Neural progenitor cell (in vitro differentiated cells): ENCODE measurements at regions not wholly inside any gene's neighbourhood (a gene's known extent, or its start where the extent isn't known, plus 50 kb on each side); places are given as distances from the start of the nearest gene placed in this dataset.

Source experiments
- DNase-seq: peaks from one replicate; pipeline ENCODE4 v3.0.0-alpha.2; 2016; ENCODE audit warnings: low spot score
- H2AFZ ChIP-seq: fragments of 200-600 bp; sonication (generic); replicated peaks from 2 replicates; pipeline ENCODE4 v1.6.1; 2016; ENCODE audit warnings: antibody characterized with exemption
- H3F3A ChIP-seq: fragments of 200-600 bp; sonication (generic); 2 replicates; pipeline ENCODE4 v1.6.1; 2016; ENCODE audit warnings: antibody characterized with exemption, low read depth
- H3K27ac ChIP-seq: fragments of 200-600 bp; sonication (generic); 2 replicates; pipeline ENCODE4 v1.5.1; 2016; ENCODE audit warnings: mild to moderate bottlenecking
- H3K27me3 ChIP-seq: fragments of 200-600 bp; sonication (generic); 2 replicates; pipeline ENCODE4 v1.6.1; 2016; ENCODE audit warnings: mild to moderate bottlenecking, moderate library complexity
- H3K36me3 ChIP-seq: fragments of 200-600 bp; sonication (generic); 2 replicates; pipeline ENCODE4 v1.5.1; 2016
- H3K4me1 ChIP-seq: fragments of 200-600 bp; sonication (generic); 2 replicates; pipeline ENCODE4 v1.6.1; 2016; ENCODE audit warnings: mixed run types
- H3K4me2 ChIP-seq: fragments of 200-600 bp; sonication (generic); 2 replicates; pipeline ENCODE4 v1.6.1; 2016
- H3K4me3 ChIP-seq: fragments of 200-600 bp; sonication (generic); 2 replicates; pipeline ENCODE4 v1.5.1; 2016
- H3K79me2 ChIP-seq: fragments of 200-600 bp; sonication (generic); 2 replicates; pipeline ENCODE4 v1.6.1; 2016; ENCODE audit warnings: low read depth
- H3K9ac ChIP-seq: fragments of 200-600 bp; sonication (generic); 2 replicates; pipeline ENCODE4 v1.6.1; 2016
- H3K9me3 ChIP-seq: fragments of 200-600 bp; sonication (generic); 2 replicates; pipeline ENCODE4 v1.5.1; 2016; ENCODE audit warnings: low read depth
- H4K20me1 ChIP-seq: fragments of 200-600 bp; sonication (generic); 2 replicates; pipeline ENCODE4 v1.6.1; 2016; ENCODE audit warnings: low read depth
- H3K27ac Mint-ChIP-seq: 3 replicates; pipeline ENCODE4 v1.8.0; 2021; ENCODE audit warnings: mixed read lengths
- H3K27me3 Mint-ChIP-seq: 2 replicates; pipeline ENCODE4 v1.8.0; 2022; ENCODE audit warnings: low read depth, mild to moderate bottlenecking, inconsistent platforms, moderate library complexity, mixed read lengths; ENCODE audit not compliant: insufficient read depth
- H3K36me3 Mint-ChIP-seq: 3 replicates; pipeline ENCODE4 v1.8.0; 2021; ENCODE audit warnings: mixed read lengths
- H3K4me1 Mint-ChIP-seq: 3 replicates; pipeline ENCODE4 v1.8.0; 2021; ENCODE audit warnings: mixed read lengths
- H3K4me3 Mint-ChIP-seq: 3 replicates; pipeline ENCODE4 v1.8.0; 2021; ENCODE audit warnings: mild to moderate bottlenecking, moderate library complexity, mixed read lengths
- H3K9me3 Mint-ChIP-seq: 3 replicates; pipeline ENCODE4 v1.8.0; 2020; ENCODE audit warnings: mixed read lengths
- EZH2 ChIP-seq: fragments of 200-600 bp; sonication (generic); IDR thresholded peaks from 2 replicates; pipeline ENCODE4 v1.6.1; 2017; ENCODE audit warnings: antibody characterized with exemption, mild to moderate bottlenecking, moderate library complexity
- EZH2phosphoT487 ChIP-seq: fragments of 200-600 bp; sonication (generic); IDR thresholded peaks from 2 replicates; pipeline ENCODE4 v1.6.1; 2017; ENCODE audit warnings: antibody characterized with exemption
- TF ChIP-seq, protein P1 (sequence below): fragments of 200-600 bp; sonication (generic); IDR thresholded peaks from 2 replicates; pipeline ENCODE4 v1.5.1; 2017; ENCODE audit warnings: antibody characterized with exemption, mild to moderate bottlenecking

DNA sequence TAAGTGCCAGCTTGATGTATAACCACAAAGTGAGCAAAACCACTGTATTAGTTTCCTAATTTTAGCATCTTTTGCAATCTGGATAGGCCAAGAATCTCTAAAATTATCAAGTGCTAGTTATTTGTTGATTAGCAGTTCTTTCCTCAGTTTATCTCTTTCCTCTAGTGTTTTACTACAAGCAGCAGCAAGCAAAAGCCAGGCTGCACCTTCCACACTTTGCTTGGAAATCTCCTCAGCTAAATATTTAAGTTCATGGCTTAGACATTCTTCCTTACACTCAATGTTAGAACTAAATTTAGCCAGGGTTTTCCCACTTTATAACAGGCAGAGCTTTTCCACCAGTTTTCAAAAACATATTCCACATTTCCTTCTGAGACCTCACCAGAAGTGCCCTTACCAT is 85.7 kb upstream of the BMPER start:
- peaks cover 2% of the 10 kb centered on the region for H3K4me1 Mint-ChIP-seq
- Histone ChIP-seq H3K27me3 (no peaks in the 10 kb centered on the region), H3K36me3 (peaks cover 7% of the 10 kb centered on the region), H3K27ac (no peak overlapping the region), H3K4me2 (no peak overlapping the region), H3K4me1 (peaks cover 7% of the 10 kb centered on the region), H3K9ac (no peak overlapping the region), H3F3A (peaks cover 4% of the 10 kb centered on the region), H3K79me2 (no peaks in the 10 kb centered on the region), H3K4me3 (no peak overlapping the region), H2AFZ (no peak overlapping the region), H3K9me3 (no peaks in the 10 kb centered on the region), H4K20me1 (no peaks in the 10 kb centered on the region)
- H3K36me3 Mint-ChIP-seq = no peaks in the 10 kb centered on the region
- H3K4me3 Mint-ChIP-seq = no peak overlapping the region
- no peak overlapping the region for H3K27ac Mint-ChIP-seq
- TF ChIP-seq, protein P1, sequence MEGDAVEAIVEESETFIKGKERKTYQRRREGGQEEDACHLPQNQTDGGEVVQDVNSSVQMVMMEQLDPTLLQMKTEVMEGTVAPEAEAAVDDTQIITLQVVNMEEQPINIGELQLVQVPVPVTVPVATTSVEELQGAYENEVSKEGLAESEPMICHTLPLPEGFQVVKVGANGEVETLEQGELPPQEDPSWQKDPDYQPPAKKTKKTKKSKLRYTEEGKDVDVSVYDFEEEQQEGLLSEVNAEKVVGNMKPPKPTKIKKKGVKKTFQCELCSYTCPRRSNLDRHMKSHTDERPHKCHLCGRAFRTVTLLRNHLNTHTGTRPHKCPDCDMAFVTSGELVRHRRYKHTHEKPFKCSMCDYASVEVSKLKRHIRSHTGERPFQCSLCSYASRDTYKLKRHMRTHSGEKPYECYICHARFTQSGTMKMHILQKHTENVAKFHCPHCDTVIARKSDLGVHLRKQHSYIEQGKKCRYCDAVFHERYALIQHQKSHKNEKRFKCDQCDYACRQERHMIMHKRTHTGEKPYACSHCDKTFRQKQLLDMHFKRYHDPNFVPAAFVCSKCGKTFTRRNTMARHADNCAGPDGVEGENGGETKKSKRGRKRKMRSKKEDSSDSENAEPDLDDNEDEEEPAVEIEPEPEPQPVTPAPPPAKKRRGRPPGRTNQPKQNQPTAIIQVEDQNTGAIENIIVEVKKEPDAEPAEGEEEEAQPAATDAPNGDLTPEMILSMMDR = no peak
- no peak for TF ChIP-seq EZH2phosphoT487
- no peak for TF ChIP-seq EZH2
- H3K9me3 Mint-ChIP-seq = no peaks in the 10 kb centered on the region
- no peak for DNase-seq
- no peaks in the 10 kb centered on the region for H3K27me3 Mint-ChIP-seq

DNA sequence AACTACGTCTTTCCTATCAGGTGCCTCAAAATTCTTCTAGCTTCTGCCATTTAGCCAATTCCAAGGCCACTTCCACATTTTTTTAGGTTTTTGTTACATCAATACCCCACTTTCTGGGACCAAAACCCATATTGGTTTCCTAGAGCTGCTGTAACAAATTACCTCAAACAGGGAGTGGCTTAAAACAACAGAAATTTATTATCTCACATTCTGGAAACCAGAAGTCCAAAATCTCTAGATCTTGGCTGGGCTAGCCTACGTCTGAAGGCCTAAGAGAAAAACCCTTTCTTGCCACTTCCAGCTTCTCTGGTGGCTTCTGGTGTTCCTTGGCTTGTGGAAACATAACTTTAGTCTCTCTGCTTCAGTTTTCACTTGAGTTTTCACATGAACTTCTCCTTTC is 85.1 kb upstream of the BMPER start:
- H3K9ac ChIP-seq = no peak overlapping the region
- Mint-ChIP-seq H3K4me1 (peaks cover 2% of the 10 kb centered on the region), H3K27ac (no peak overlapping the region), H3K36me3 (no peaks in the 10 kb centered on the region), H3K4me3 (no peak overlapping the region), H3K27me3 (no peaks in the 10 kb centered on the region), H3K9me3 (no peaks in the 10 kb centered on the region)
- no peak for DNase-seq
- no peak overlapping the region for H3K4me3 ChIP-seq
- no peak for TF ChIP-seq EZH2phosphoT487
- TF ChIP-seq, protein P1 = no peak
- no peak overlapping the region for H3K27ac ChIP-seq
- peaks cover 7% of the 10 kb centered on the region for H3K36me3 ChIP-seq
- H3K27me3 ChIP-seq = no peaks in the 10 kb centered on the region
- H4K20me1 ChIP-seq = no peaks in the 10 kb centered on the region
- no peak overlapping the region for H2AFZ ChIP-seq
- no peaks in the 10 kb centered on the region for H3K79me2 ChIP-seq
- H3K4me2 ChIP-seq = no peak overlapping the region
- H3K9me3 ChIP-seq = no peaks in the 10 kb centered on the region
- H3F3A ChIP-seq = peaks cover 4% of the 10 kb centered on the region
- H3K4me1 ChIP-seq = peaks cover 2% of the 10 kb centered on the region

DNA sequence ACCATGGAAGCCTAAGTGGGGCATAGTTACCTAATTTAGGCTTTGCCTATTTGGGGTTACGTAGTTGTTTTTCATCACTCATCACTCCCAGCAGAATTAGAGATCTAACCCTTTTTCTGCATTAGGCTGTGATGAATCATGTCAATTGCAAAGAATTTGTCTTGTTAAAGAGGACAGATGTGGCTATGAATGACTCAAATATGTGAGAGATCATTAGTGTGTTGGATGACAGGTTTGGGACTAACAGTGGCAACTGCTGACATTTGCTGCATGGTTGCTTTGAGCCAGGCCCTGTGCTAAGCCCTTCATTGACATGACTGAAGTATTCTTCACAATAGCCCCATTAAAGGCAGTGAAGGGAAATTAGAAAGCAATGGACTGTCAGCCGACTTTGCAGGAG is 83.4 kb upstream of the BMPER start:
- H3K27ac ChIP-seq = no peak overlapping the region
- peaks cover 4% of the 10 kb centered on the region for H3F3A ChIP-seq
- no peak overlapping the region for H2AFZ ChIP-seq
- H3K4me3 ChIP-seq = no peak overlapping the region
- H3K9ac ChIP-seq = no peak overlapping the region
- Mint-ChIP-seq H3K27me3 (no peaks in the 10 kb centered on the region), H3K4me1 (no peaks in the 10 kb centered on the region), H3K36me3 (no peaks in the 10 kb centered on the region), H3K9me3 (no peaks in the 10 kb centered on the region), H3K27ac (no peak overlapping the region), H3K4me3 (no peak overlapping the region)
- no peaks in the 10 kb centered on the region for H3K27me3 ChIP-seq
- H3K4me1 ChIP-seq = no peaks in the 10 kb centered on the region
- TF ChIP-seq EZH2 (no peak), EZH2phosphoT487 (no peak)
- TF ChIP-seq, protein P1 = no peak
- H4K20me1 ChIP-seq = no peaks in the 10 kb centered on the region
- H3K79me2 ChIP-seq = no peaks in the 10 kb centered on the region
- H3K36me3 ChIP-seq = peaks cover 7% of the 10 kb centered on the region
- DNase-seq = peak; percentile 28
- no peaks in the 10 kb centered on the region for H3K9me3 ChIP-seq
- H3K4me2 ChIP-seq = no peak overlapping the region

DNA sequence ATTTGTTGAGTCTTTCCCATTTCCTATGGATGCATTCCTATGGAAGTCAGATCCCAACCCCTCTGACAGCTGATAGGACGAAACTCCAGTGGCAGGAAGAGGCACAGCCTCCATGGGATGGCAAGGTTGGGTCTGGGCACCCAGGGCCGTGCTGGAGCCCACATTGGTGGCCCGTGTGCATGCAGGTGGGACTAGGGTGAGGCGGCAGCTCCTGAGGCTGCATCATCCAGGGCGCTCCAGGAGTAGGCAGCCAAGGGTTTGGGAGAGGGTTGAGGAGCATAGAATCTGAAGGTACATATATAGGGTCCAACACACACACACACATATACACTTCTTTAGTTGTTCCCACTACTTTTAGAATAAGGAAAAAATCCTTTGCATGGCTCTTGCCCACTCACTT is 81.4 kb upstream of the BMPER start:
- no peak for DNase-seq
- Histone ChIP-seq H4K20me1 (no peaks in the 10 kb centered on the region), H3K9ac (no peak overlapping the region), H3K36me3 (peaks cover 6% of the 10 kb centered on the region), H2AFZ (no peak overlapping the region), H3K79me2 (no peaks in the 10 kb centered on the region), H3F3A (peaks cover 4% of the 10 kb centered on the region), H3K27ac (no peak overlapping the region), H3K4me2 (no peak overlapping the region), H3K27me3 (no peaks in the 10 kb centered on the region), H3K4me1 (no peaks in the 10 kb centered on the region), H3K9me3 (no peaks in the 10 kb centered on the region), H3K4me3 (no peak overlapping the region)
- H3K36me3 Mint-ChIP-seq = no peaks in the 10 kb centered on the region
- H3K27me3 Mint-ChIP-seq = no peaks in the 10 kb centered on the region
- H3K27ac Mint-ChIP-seq = no peak overlapping the region
- no peaks in the 10 kb centered on the region for H3K4me1 Mint-ChIP-seq
- no peak overlapping the region for H3K4me3 Mint-ChIP-seq
- H3K9me3 Mint-ChIP-seq = no peaks in the 10 kb centered on the region
- TF ChIP-seq EZH2 (no peak), EZH2phosphoT487 (no peak)
- TF ChIP-seq, protein P1 = no peak
